Stimulated activated CD4-positive, alpha-beta T cell treated with anti-CD3 and anti-CD28 coated beads, TNF-alpha, amount 100 ng/mL, for 24 hours (primary cell): ENCODE measurements at regions not wholly inside any gene's neighbourhood (a gene's known extent, or its start where the extent isn't known, plus 50 kb on each side); places are given as distances from the start of the nearest gene placed in this dataset.

Source experiments
- DNase-seq, 3 experiments: peaks; one replicate each; pipeline ENCODE4 v3.0.0-alpha.2; 2020; ENCODE audit warnings: low read depth in 3 of 3

GRCh38 chr16:85162478-85163277 is 50.4 kb upstream of the CIBAR2 start:
- no peak for DNase-seq

GRCh38 chr16:85163278-85164112 is 51.2 kb upstream of the CIBAR2 start:
- DNase-seq = no peak

- no peak for DNase-seq
Observed at GRCh38 chr16:85164431-85164830, 52.2 kb upstream of the CIBAR2 start.

GRCh38 chr16:85164838-85165516 is 52.7 kb upstream of the CIBAR2 start:
- no peak for DNase-seq

GRCh38 chr16:85165781-85166180 is 53.5 kb upstream of the CIBAR2 start:
- DNase-seq = no peak

- DNase-seq = no peak
Observed at GRCh38 chr16:85166281-85166680, 54.0 kb upstream of the CIBAR2 start.

- DNase-seq = no peak
Observed at GRCh38 chr16:85166699-85167588, 54.7 kb upstream of the CIBAR2 start.

GRCh38 chr16:85167589-85168537 is 55.6 kb upstream of the CIBAR2 start:
- DNase-seq = no peak

GRCh38 chr16:85168732-85169256 is 56.5 kb upstream of the CIBAR2 start:
- no peak for DNase-seq

- DNase-seq = no peak
Observed at GRCh38 chr16:85169333-85170065, 57.2 kb upstream of the CIBAR2 start.

- no peak for DNase-seq
Observed at GRCh38 chr16:85170066-85170491, 57.8 kb upstream of the CIBAR2 start.

GRCh38 chr16:85170590-85171003 is 58.3 kb upstream of the CIBAR2 start:
- no peak for DNase-seq

- no peak for DNase-seq
Observed at GRCh38 chr16:85171004-85171758, 58.9 kb upstream of the CIBAR2 start.

- DNase-seq = no peak
Observed at GRCh38 chr16:85171759-85172454, 59.6 kb upstream of the CIBAR2 start.

- DNase-seq = no peak
Observed at GRCh38 chr16:85172455-85173145, 60.3 kb upstream of the CIBAR2 start.

GRCh38 chr16:85173146-85173980 is 61.1 kb upstream of the CIBAR2 start:
- no peak for DNase-seq
